GM19468 (cell line): ENCODE measurements at regions not wholly inside any gene's neighbourhood (a gene's known extent, or its start where the extent isn't known, plus 50 kb on each side); places are given as distances from the start of the nearest gene placed in this dataset.

Experiments used
- ATAC-seq: cut with Tn5 transposase; IDR thresholded peaks from one replicate; pipeline ENCODE4 v1.9.1; 2021; ENCODE audit warnings: mild to moderate bottlenecking, moderate library complexity, moderate number of reproducible peaks; ENCODE audit not compliant: unreplicated experiment; ENCODE audit errors: extremely low read depth

GRCh38 chr13:107251341-107251740 is 683.4 kb upstream of the ARGLU1 start:
- no peak for ATAC-seq

GRCh38 chr13:107250628-107251027 is 682.7 kb upstream of the ARGLU1 start:
- no peak for ATAC-seq

GRCh38 chr13:107244241-107244640 is 676.3 kb upstream of the ARGLU1 start:
- ATAC-seq = no peak

DNA sequence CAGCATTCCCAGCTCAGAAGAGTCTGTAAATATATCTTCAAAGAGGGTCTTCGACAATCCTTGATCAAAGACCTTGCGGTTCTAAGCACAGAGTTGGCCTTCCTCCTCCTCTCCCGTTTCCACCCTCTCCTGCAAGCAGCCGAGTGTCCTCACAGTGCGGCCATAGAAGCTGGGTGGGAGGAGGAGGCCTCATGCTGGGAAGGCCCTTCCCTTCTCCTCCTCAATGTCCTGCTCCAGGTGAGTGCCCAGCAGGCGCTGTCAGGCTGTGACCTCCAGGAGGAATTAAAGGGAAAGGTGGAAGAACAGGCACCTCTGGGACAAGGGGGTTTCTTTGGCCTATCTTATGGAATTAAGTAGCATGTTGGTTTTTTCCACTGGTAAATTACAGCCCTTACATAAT is 674.2 kb upstream of the ARGLU1 start:
- ATAC-seq = no peak

DNA sequence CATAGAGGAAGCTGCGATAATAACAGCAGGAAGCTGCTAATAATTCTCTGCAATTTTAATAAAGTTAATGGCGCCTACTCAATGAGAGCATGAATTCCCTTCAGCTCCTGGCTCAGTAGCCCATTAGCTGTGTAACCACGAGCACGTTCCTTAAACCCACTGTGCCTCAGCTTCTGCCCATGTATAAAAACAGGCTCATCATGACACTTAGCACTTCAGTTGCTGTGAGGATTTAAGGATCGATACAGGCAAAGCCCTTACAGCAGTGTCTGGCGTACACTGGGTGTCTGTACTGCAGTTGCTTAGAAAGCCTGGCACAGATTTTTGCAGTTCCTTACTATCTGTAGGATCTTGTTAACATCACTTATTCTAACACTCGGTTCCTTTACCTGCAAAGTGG is 673.4 kb upstream of the ARGLU1 start:
- ATAC-seq = no peak

- ATAC-seq = no peak
These were observed 671.3 kb upstream of the ARGLU1 start for GRCh38 chr13:107239213-107239612.

- no peak for ATAC-seq
These were observed 670.5 kb upstream of the ARGLU1 start for GRCh38 chr13:107238262-107238981.

- no peak for ATAC-seq
These were observed 666.6 kb upstream of the ARGLU1 start for GRCh38 chr13:107234319-107235073.

DNA sequence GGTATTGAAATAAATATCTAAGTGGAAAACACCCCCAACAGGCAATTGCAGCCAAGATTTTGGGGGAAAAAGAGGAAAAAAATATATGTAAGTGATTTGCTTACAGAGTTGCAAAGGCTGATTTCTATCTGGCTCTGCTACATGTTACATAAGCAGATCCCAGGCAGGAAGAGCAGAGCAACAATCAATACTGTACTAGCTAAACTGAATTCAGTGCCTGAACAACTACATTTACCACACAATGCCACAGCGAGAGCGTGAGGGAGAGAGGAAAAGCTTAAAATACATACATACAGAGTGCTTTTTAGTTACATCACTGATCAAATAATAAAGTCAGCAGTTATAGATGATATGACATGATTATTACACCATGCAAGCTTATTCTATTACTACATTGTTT is 665.6 kb upstream of the ARGLU1 start:
- ATAC-seq = no peak

DNA sequence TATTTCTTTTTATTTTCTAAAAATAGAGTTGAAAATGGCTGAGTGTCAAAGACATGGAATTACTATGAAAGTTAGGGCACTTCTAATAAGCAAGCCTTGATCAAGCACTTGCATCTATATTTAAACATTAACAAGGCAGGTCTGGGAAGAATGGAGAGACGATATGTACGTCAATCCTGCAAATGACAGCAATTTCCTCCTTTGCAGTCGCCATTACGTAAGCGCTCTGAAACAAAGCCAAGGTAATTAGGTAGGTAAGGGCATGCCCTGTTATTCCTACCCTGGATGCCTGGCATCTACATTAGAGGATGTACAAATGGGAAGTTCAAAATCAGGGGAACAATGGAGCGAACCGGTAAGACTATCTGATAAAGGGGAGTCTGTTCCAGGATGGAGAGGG is 664.0 kb upstream of the ARGLU1 start:
- no peak for ATAC-seq

GRCh38 chr13:107223867-107224266 is 655.9 kb upstream of the ARGLU1 start:
- no peak for ATAC-seq

GRCh38 chr13:107222597-107222996 is 654.7 kb upstream of the ARGLU1 start:
- ATAC-seq = no peak

- ATAC-seq = no peak
These were observed 652.3 kb upstream of the ARGLU1 start for GRCh38 chr13:107220245-107220644.

- no peak for ATAC-seq
These were observed 649.3 kb upstream of the ARGLU1 start for GRCh38 chr13:107217251-107217650.

GRCh38 chr13:107216046-107216755 is 648.3 kb upstream of the ARGLU1 start:
- no peak for ATAC-seq

- peak; percentile 88 for ATAC-seq
These were observed 643.1 kb upstream of the ARGLU1 start for GRCh38 chr13:107211073-107211472.

DNA sequence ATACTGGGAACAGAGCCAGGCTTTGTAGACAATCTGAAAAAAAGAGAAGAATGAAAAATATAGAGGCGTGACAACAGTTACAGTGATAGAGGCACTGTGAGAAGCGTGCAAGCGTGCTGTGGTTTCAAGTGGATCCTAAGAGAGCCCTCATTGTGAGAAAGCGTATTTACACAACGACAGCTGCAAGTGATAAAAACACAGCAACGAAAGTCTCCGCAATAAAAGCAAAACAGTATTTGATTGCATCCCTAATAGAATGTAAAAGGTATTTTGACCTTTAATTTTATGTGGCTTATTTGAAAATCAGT is 642.7 kb upstream of the ARGLU1 start:
- no peak for ATAC-seq

- ATAC-seq = no peak
These were observed 642.1 kb upstream of the ARGLU1 start for GRCh38 chr13:107209824-107210722.

GRCh38 chr13:107208889-107209288 is 641.0 kb upstream of the ARGLU1 start:
- ATAC-seq = no peak

GRCh38 chr13:107205318-107206104 is 637.6 kb upstream of the ARGLU1 start:
- ATAC-seq = peak; percentile 85
